ENCODE measurements at regions not wholly inside any gene's neighbourhood (a gene's known extent, or its start where the extent isn't known, plus 50 kb on each side); places are given as distances from the start of the nearest gene placed in this dataset.

DNA sequence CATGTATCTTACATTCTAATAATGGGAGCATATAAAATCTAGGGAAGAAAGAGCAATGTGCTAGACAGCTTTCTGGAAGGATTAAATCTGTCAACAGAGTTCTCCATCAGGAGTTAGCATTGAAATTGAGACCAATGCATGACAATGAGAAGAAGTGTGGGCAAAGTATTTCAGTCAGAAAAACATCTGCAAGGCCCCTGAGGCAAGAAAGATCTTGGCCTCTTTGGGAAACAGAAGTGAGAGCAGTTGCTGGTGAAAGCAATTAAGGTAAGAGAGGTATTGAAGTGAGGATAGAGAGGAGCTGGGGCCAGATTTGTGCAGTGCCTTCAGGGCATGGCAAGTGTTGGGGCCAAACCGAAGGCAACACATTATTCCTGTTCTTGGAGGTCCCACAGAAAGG is 999.1 kb downstream of the STPG2 start:
- H3K4me3 Mint-ChIP-seq = no peak overlapping the region
- ATAC-seq = no peak

DNA sequence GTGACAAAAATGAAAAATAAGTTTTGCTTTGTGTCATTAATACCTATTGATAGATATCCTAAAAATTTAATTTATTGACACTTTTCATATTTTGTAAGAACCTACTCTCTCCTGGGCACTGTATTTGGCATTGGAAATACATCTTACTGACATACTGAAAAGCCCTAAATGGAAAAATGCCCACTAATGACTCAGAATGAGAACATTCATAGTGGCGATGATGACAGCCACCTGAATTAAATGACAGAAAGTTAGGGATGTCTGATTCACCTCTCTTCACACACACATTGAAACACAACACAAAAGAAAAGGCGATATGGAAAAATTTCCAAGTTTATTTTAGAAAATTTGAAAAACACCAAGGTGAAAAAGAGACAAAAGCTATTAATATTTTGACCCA is 992.3 kb downstream of the STPG2 start:
- TF ChIP-seq, protein P1, sequence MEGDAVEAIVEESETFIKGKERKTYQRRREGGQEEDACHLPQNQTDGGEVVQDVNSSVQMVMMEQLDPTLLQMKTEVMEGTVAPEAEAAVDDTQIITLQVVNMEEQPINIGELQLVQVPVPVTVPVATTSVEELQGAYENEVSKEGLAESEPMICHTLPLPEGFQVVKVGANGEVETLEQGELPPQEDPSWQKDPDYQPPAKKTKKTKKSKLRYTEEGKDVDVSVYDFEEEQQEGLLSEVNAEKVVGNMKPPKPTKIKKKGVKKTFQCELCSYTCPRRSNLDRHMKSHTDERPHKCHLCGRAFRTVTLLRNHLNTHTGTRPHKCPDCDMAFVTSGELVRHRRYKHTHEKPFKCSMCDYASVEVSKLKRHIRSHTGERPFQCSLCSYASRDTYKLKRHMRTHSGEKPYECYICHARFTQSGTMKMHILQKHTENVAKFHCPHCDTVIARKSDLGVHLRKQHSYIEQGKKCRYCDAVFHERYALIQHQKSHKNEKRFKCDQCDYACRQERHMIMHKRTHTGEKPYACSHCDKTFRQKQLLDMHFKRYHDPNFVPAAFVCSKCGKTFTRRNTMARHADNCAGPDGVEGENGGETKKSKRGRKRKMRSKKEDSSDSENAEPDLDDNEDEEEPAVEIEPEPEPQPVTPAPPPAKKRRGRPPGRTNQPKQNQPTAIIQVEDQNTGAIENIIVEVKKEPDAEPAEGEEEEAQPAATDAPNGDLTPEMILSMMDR (IDR thresholded peaks at IDR 0.05) = no peak
- H3K4me3 Mint-ChIP-seq = no peak overlapping the region
- H3K36me3 Mint-ChIP-seq (ENCODE audit: low read depth) = no peaks in the 10 kb centered on the region
- H3K27me3 Mint-ChIP-seq = no peaks in the 10 kb centered on the region
- ChIA-PET POLR2A (no interaction called here), CTCF (no interaction called here)
- no peak for DNase-seq
- no peak overlapping the region for H3K27ac Mint-ChIP-seq
- no peak for ATAC-seq
- intact Hi-C loops (cut with micrococcal nuclease) = no loop called here
- no peaks in the 10 kb centered on the region for H3K9me3 Mint-ChIP-seq
- H3K4me1 Mint-ChIP-seq (ENCODE audit: low read depth) = no peaks in the 10 kb centered on the region

More for the DNA sequence above, 999.1 kb downstream of the STPG2 start:
- TF ChIP-seq, protein P1 (IDR thresholded peaks at IDR 0.05) = no peak
- H3K27ac Mint-ChIP-seq = no peak overlapping the region
- H3K4me1 Mint-ChIP-seq (ENCODE audit: low read depth) = no peaks in the 10 kb centered on the region
- peaks cover 6% of the 10 kb centered on the region for H3K9me3 Mint-ChIP-seq
- no peaks in the 10 kb centered on the region for H3K27me3 Mint-ChIP-seq
- CTCF ChIA-PET = no interaction called here
- no peak for DNase-seq
- H3K36me3 Mint-ChIP-seq (ENCODE audit: low read depth) = no peaks in the 10 kb centered on the region
- intact Hi-C loops (cut with micrococcal nuclease) = no loop called here
- POLR2A ChIA-PET = no interaction called here

DNA sequence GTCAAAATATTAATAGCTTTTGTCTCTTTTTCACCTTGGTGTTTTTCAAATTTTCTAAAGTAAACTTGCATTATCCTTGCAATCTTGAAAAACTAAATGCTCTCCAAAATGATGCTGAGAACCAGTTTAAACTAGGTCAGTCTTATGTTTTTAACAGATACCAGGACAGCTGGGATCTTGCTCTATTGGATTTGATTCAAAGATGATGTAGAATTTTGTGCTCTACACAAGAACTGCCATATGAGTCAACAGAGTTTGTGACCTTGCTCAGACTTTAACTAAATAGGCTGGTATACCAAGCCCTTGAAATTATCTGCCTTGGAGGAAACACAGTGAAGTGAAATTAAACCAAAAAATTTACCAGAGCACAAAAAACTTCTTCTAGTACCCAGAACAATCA is 991.1 kb downstream of the STPG2 start:
- no peak overlapping the region for H3K27ac Mint-ChIP-seq
- CTCF ChIA-PET = no interaction called here

DNA sequence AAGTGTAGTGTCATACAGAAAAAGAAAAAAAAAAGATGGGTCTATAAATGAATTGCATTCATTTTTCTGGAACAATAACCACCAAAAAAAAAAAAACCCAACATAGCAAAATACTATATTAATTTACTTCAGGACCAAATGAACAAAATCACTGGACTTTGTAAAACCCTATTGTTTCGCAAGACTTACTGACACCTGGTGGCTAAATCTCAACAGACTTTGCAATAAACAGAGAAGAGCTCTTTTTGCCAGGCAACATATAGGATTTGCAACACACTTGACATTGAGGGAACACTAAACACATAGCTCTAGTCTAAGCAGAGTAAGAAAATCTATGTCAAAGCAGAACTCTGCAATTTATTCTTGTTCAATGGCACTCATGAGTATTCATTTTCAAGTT is 990.2 kb downstream of the STPG2 start:
- TF ChIP-seq, protein P1 (IDR thresholded peaks at IDR 0.05) = no peak
- intact Hi-C loops (cut with micrococcal nuclease) = no loop called here
- ChIA-PET POLR2A (no interaction called here), CTCF (no interaction called here)
- H3K4me1 Mint-ChIP-seq (ENCODE audit: low read depth) = no peaks in the 10 kb centered on the region
- H3K9me3 Mint-ChIP-seq = no peaks in the 10 kb centered on the region
- no peak overlapping the region for H3K27ac Mint-ChIP-seq
- no peak overlapping the region for H3K4me3 Mint-ChIP-seq
- no peak for DNase-seq
- no peaks in the 10 kb centered on the region for H3K27me3 Mint-ChIP-seq
- no peak for ATAC-seq
- no peaks in the 10 kb centered on the region for H3K36me3 Mint-ChIP-seq (ENCODE audit: low read depth)

More for the DNA sequence above, 991.1 kb downstream of the STPG2 start:
- H3K9me3 Mint-ChIP-seq = no peaks in the 10 kb centered on the region
- no peak overlapping the region for H3K4me3 Mint-ChIP-seq
- DNase-seq (no peak), ATAC-seq (no peak)
- intact Hi-C loops (cut with micrococcal nuclease) = no loop called here
- POLR2A ChIA-PET = no interaction called here
- TF ChIP-seq, protein P1 (IDR thresholded peaks at IDR 0.05) = no peak
- no peaks in the 10 kb centered on the region for H3K4me1 Mint-ChIP-seq (ENCODE audit: low read depth)
- H3K27me3 Mint-ChIP-seq = no peaks in the 10 kb centered on the region
- no peaks in the 10 kb centered on the region for H3K36me3 Mint-ChIP-seq (ENCODE audit: low read depth)

DNA sequence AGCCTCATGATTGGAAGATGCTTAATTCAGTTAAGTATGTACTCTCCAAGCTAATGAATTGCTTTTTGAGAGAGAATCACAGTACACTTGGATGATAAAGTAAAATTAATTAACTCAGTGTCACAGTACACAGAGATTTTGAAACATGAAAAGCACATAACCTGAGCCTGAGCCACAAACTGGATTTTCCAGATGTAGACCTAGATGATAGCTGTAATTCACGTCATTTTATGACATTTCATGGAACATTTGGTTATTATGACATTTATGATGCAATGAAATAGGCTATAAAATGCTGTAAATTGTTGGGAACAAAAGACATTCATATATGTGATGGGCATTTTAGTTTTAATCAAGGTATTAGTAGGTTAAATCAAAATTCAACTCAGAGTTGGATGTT is 983.7 kb downstream of the STPG2 start:
- H3K27ac Mint-ChIP-seq = no peak overlapping the region
- no peak overlapping the region for H3K4me3 Mint-ChIP-seq
- no peaks in the 10 kb centered on the region for H3K4me1 Mint-ChIP-seq (ENCODE audit: low read depth)
- intact Hi-C loops (cut with micrococcal nuclease) = no loop called here
- H3K9me3 Mint-ChIP-seq = peaks cover 2% of the 10 kb centered on the region
- ChIA-PET POLR2A (no interaction called here), CTCF (no interaction called here)
- H3K27me3 Mint-ChIP-seq = no peaks in the 10 kb centered on the region
- TF ChIP-seq, protein P1 (IDR thresholded peaks at IDR 0.05) = no peak
- ATAC-seq (no peak), DNase-seq (no peak)
- H3K36me3 Mint-ChIP-seq (ENCODE audit: low read depth) = no peaks in the 10 kb centered on the region
